GM12875 (cell line): ENCODE measurements at regions not wholly inside any gene's neighbourhood (a gene's known extent, or its start where the extent isn't known, plus 50 kb on each side); places are given as distances from the start of the nearest gene placed in this dataset.
"Not testable (repeated sequence)": the region's sequence is repeated elsewhere in the genome, so short reads cannot be mapped to it uniquely, and the experiment has no call there.

ENCODE experiments used
- H3K4me3 ChIP-seq: one replicate; pipeline ENCODE4 v1.5.1; 2011; ENCODE audit warnings: low read depth, low read length, control low read depth
- CTCF ChIP-seq: IDR thresholded peaks from 2 replicates; pipeline ENCODE4 v1.5.1; 2011; ENCODE audit warnings: low read depth, mild to moderate bottlenecking, control low read depth, inconsistent platforms, low read length, moderate library complexity, borderline replicate concordance; ENCODE audit not compliant: insufficient read depth

GRCh38 chr9:82135106-82135505, 146.5 kb downstream of the SPATA31D1 start:
- H3K4me3 ChIP-seq = no peak overlapping the region
- no peak for TF ChIP-seq CTCF

- H3K4me3 ChIP-seq = not testable (repeated sequence)
Measured at GRCh38 chr9:82138081-82138480, 149.5 kb downstream of the SPATA31D1 start.

GRCh38 chr9:82140471-82140870, 151.9 kb downstream of the SPATA31D1 start:
- TF ChIP-seq CTCF = no peak
- no peak overlapping the region for H3K4me3 ChIP-seq

- no peak for TF ChIP-seq CTCF
- no peak overlapping the region for H3K4me3 ChIP-seq
Measured at GRCh38 chr9:82144803-82145202, 156.2 kb downstream of the SPATA31D1 start.

GRCh38 chr9:82146677-82147076, 158.1 kb downstream of the SPATA31D1 start:
- H3K4me3 ChIP-seq = no peak overlapping the region
- no peak for TF ChIP-seq CTCF

GRCh38 chr9:82147798-82148425, 159.3 kb downstream of the SPATA31D1 start:
- no peak for TF ChIP-seq CTCF
- H3K4me3 ChIP-seq = no peak overlapping the region

- no peak for TF ChIP-seq CTCF
- no peak overlapping the region for H3K4me3 ChIP-seq
Measured at GRCh38 chr9:82148426-82148810, 159.8 kb downstream of the SPATA31D1 start.
